ENCODE measurements at regions not wholly inside any gene's neighbourhood (a gene's known extent, or its start where the extent isn't known, plus 50 kb on each side); places are given as distances from the start of the nearest gene placed in this dataset.

- DNase-seq: no peak
Observed at GRCh38 chr16:80171746-80172145, 369.0 kb upstream of the DYNLRB2 start.

DNA sequence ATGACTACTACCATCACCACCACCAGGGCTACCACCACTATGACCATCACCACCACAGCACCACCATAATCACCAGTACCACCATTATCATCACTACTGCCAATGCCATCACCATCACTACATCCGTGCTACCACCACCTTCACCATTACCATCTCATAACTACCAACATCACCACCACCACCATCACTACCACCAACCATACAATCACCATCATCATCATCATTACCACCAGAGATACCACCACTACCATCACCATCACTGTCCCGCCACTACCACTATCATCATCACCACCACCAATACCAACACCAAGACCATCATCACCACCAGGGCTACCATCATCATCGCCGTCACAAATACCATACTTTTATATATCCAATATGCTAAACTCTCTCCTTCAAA is 369.6 kb upstream of the DYNLRB2 start:
- DNase-seq: no peak

- DNase-seq: no peak
Observed at GRCh38 chr16:80167657-80168390, 373.0 kb upstream of the DYNLRB2 start.

DNA sequence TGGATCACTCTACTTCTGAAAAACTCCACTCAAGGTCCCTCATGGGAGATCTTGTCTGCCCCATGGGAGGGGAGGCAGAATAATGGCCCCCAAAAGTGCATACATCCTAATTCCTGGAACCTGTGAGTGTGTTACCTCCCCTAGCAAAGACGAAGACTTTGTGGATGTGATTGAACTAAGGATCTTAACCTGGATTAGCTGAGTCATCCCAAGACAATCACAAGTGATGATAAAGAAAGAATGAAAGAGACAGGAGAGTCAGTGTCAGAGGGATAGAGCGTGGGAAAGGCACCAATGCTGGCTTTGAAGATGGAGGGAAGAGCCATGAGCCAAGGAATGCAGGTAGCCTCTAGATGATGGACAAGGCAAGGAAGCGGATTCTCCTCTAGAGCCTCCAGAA is 374.7 kb upstream of the DYNLRB2 start:
- DNase-seq: no peak

GRCh38 chr16:80164966-80165550 is 375.7 kb upstream of the DYNLRB2 start:
- no peak for DNase-seq

DNA sequence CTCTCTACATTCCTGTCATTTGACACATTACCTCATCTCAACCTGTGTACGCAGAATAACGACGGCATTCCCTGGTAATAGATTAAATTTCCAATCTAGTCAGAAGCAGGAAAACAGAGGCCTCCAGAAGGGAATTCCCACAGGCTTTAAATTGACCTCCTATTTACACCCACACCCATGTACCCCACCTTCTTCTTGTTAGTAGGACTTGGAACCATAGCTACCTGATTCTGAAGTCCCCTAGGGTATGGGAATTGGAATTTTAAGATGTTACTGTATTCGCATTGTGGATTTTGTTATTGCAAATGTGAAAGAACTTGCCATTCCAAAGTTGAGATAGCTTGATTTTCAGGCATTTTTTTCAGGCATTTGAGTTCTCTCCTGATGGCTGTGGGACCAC is 377.5 kb upstream of the DYNLRB2 start:
- no peak for DNase-seq

GRCh38 chr16:80161799-80162739 is 378.7 kb upstream of the DYNLRB2 start:
- DNase-seq: no peak

GRCh38 chr16:80158766-80159165 is 382.0 kb upstream of the DYNLRB2 start:
- DNase-seq: no peak

DNA sequence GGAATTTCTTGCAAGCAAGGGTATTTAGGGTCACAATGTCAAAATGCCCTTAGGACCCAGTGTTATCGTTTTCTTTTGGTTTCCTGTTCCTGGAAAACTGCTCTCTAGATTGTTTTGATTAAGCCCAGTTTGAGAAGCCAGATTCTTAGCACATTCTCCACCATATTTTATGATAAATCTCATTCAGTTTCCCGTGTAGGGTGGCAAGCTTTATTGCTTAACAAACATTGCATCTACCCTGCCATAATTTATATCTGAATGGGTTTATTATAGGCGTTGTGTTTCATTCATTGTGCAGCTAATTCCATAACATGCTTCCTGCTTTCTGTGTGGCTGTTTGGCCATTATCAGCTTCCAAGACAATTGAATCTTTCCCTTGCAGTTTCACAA is 389.1 kb upstream of the DYNLRB2 start:
- DNase-seq: no peak

- DNase-seq: no peak
Observed at GRCh38 chr16:80150978-80151721, 389.6 kb upstream of the DYNLRB2 start.

- no peak for DNase-seq
Observed at GRCh38 chr16:80148826-80149225, 392.0 kb upstream of the DYNLRB2 start.

DNA sequence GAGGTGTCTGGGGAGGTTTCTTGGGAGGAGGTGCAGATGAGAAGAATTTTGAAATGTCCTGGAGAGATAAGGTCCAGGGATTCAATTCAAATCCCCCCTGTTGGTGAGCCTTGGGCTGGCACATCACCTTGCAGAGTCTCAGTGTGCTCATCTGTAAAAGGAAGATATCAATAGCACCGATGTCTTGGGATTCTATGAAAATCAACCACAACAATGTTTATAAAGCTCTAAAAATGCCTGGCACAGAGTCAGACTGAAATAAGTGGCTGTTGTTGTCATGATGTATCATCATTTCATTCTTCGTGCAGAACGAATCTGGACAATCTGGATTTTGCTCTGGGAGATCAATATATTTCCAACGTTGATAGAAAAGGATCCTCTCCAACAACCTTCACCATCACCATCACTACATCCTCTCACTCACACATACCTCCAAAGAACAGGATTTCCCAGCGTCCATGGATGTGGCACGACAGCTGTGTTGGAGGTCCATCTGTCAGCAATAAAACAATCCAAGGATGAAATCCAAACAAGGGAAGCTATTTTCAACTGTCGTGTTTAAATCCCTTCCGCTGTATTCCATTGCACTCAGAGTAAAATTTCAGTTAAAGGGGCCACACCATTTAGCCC is 393.7 kb upstream of the DYNLRB2 start:
- no peak for DNase-seq

DNA sequence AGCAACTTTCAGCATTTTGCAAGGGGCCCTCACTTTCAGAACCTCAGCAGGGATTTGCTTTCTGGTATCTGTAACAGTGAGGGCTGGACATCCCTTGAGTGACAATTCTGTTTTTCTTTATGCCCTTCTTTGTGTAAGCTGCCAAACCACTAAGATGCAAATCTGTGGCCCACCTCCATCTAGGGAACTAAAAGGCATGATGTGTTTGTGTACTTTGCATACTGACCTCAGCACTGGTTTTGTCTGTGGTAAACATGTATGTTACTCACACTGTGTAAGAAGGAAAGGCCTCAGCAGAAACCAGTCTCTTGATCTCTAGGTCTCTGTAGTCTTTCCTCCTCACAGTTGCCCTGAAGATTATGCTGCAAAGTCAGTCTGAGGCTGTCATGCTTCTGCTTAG is 396.6 kb upstream of the DYNLRB2 start:
- DNase-seq: no peak

- DNase-seq: no peak
Observed at GRCh38 chr16:80142940-80143339, 397.9 kb upstream of the DYNLRB2 start.

DNA sequence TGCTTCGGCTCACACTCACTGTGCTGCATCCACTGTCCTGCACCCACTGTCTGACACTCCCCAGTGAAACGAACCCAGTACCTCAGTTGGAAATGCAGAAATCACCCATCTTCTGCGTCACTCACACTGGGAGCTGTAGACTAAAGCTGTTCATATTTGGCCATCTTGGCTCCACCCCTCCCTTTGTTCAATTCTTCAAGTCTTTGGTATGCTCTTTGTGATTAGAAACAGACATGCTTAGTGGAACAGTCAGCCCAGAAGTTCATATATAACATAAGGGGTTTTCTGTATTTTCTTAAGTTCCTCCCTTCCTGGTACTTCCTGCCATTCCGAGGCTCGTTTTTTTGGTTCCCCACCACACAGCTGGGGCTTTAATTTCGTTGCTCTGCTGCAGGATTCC is 398.5 kb upstream of the DYNLRB2 start:
- DNase-seq: no peak

DNA sequence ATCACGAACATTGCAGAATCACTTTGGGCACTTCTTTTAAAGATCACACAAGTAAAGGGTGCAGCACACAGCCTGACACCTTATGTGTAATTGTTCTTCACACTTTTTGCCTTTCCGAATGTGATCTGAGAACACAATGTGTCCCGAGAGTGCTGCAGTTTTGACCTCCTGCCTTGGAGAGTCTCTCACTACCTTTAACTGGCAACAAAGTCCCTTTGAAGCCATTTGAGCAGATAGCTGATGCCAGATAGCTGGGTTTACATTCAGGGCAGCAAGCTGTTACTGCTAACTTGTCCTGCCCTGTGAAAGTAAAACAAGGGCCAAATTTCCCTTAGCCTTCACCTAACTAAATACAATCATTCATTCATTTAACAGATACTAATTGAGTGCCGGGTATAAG is 411.0 kb upstream of the DYNLRB2 start:
- DNase-seq: no peak

GRCh38 chr16:80125677-80126076 is 415.1 kb upstream of the DYNLRB2 start:
- no peak for DNase-seq

DNA sequence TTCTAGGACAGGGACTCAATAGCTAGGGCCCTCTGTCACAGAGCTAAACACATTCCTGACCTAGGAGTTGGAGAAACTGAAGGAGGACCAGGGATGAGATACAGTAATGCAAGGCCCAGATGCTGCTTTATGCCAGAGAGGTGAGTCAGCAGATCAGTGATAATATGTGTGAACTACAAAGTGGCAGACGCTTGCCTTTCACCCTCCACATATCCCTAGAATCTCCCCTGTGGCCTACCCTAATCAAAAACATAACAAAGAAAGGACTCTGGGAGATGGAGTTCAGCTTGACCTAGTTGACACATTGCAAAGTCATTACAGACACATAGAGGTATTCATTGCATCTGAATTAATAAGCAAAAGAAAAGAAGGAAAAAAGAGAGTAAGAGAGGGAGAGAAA is 417.6 kb upstream of the DYNLRB2 start:
- DNase-seq: no peak

DNA sequence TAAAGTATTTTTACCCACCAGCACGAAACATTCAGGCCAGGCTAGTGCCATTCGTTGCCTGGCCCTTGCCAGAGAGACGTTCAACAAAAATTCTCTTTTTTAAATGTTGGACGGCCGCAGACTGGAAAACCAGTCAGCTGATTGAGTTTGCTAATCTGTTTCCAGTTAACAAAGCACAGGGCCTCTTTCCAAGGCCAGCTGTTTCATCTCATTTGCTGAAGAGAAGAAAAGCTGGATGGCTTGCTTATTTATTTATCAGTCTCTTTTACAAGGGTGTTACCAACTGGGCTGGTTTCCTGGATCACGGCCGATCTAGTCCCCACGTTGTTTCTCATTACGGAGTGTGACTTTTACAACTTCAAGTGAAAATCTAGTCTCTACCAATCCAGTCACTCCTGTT is 418.7 kb upstream of the DYNLRB2 start:
- no peak for DNase-seq

DNA sequence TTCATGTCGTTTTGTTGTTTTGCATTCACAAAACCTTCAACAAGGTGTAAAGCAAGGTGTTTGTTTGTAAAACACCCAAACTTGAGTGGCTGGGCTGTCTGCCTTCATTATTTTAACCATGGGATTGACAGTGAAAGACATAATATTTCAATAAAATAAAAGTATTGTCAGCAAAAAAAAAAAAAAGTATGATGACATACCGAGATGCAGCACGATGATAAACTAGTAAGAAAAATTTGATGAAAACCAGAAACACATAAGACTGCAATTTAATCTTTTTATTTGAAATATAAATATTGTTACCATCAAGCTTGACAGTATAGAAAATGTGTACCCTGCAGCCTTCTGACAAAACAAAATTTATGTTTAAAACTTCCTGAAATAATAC is 419.3 kb upstream of the DYNLRB2 start:
- no peak for DNase-seq

GRCh38 chr16:80120899-80121521 is 419.8 kb upstream of the DYNLRB2 start:
- DNase-seq: no peak

GRCh38 chr16:80117556-80118130 is 423.1 kb upstream of the DYNLRB2 start:
- no peak for DNase-seq
